Endothelial cell of umbilical vein (primary cell): ENCODE measurements at regions not wholly inside any gene's neighbourhood (a gene's known extent, or its start where the extent isn't known, plus 50 kb on each side); places are given as distances from the start of the nearest gene placed in this dataset.

Source experiments
- BruUV-seq: library from RNA; stranded (reverse); fragments of 400-500 nt; replicated peaks from 2 replicates; lab custom pipeline; 2021; lab: Mats Ljungman, UMichigan
- CTCF ChIA-PET: fragments of 300-600, 350-600 bp; sonication (Branson Sonifier 250); formaldehyde crosslinking; loops from one replicate; lab custom pipeline; 2021; ENCODE audit warnings: antibody characterized with exemption, inconsistent platforms; lab: Charles Lee
- POLR2A ChIA-PET: fragments of 300-600, 350-600 bp; sonication (Branson Sonifier 250); formaldehyde crosslinking; loops from one replicate; lab custom pipeline; 2021; ENCODE audit warnings: antibody characterized with exemption, inconsistent platforms; lab: Charles Lee
- DNase-seq: peaks from one replicate; pipeline ENCODE4 v3.0.0-alpha.2; 2011; ENCODE audit warnings: low read depth, low spot score
- FAIRE-seq: peaks from 2 replicates; lab custom pipeline; 2011; peaks lifted over from hg19 to GRCh38; lab: Jason Lieb, UNC
- H2AFZ ChIP-seq: 2 replicates; pipeline ENCODE4 v1.6.0; 2012; ENCODE audit warnings: low read depth, low read length, control low read depth, inconsistent platforms
- H3K27ac ChIP-seq: 2 replicates; pipeline ENCODE4 v1.5.1; 2011; ENCODE audit warnings: low read depth, mild to moderate bottlenecking, control low read depth, low read length, moderate library complexity; ENCODE audit not compliant: insufficient read depth
- H3K27me3 ChIP-seq, 2 experiments: 2 replicates each; pipeline versions ENCODE4 v1.6.0 to v1.6.1; 2011; ENCODE audit warnings: low read length in 2 of 2, mixed read lengths in 1 of 2; ENCODE audit not compliant: control insufficient read depth in 2 of 2, insufficient read depth in 2 of 2
- H3K36me3 ChIP-seq, 2 experiments: 2 replicates in 1 of 2; 3 replicates in 1 of 2; pipeline ENCODE4 v1.5.1; 2011; ENCODE audit warnings: low read length in 2 of 2, mild to moderate bottlenecking in 1 of 2, moderate library complexity in 1 of 2; ENCODE audit not compliant: control insufficient read depth in 2 of 2, insufficient read depth in 2 of 2; ENCODE audit errors: extremely low read depth in 1 of 2
- H3K4me1 ChIP-seq: 3 replicates; pipeline ENCODE4 v1.5.1; 2011; ENCODE audit warnings: mild to moderate bottlenecking, low read length; ENCODE audit not compliant: control insufficient read depth, insufficient read depth; ENCODE audit errors: extremely low read depth
- H3K4me2 ChIP-seq: 2 replicates; pipeline ENCODE4 v1.6.1; 2011; ENCODE audit warnings: low read length, control low read depth, mixed read lengths; ENCODE audit not compliant: insufficient read depth
- H3K4me3 ChIP-seq, 3 experiments: fragments of 200-600 bp in 1 of 3; sonication (generic), shearing (Covaris generic) in 1 of 3; replicated peaks in 1 of 3; 2 replicates each; pipeline ENCODE4 v1.5.1; 2011 to 2016; ENCODE audit warnings: control low read depth in 3 of 3, low read length in 3 of 3, mild to moderate bottlenecking in 2 of 3, inconsistent platforms in 1 of 3, low read depth in 1 of 3, moderate library complexity in 1 of 3; ENCODE audit not compliant: insufficient read depth in 1 of 3
- H3K79me2 ChIP-seq: 2 replicates; pipeline ENCODE4 v1.6.0; 2012; ENCODE audit warnings: low read length, inconsistent platforms; ENCODE audit not compliant: control insufficient read depth, insufficient read depth
- H3K9ac ChIP-seq: replicated peaks from 2 replicates; pipeline ENCODE3; 2011; ENCODE audit warnings: low read length, control low read depth; ENCODE audit not compliant: insufficient read depth; ENCODE audit errors: extremely low read depth
- H3K9me1 ChIP-seq: replicated peaks from 3 replicates; pipeline ENCODE4 v1.6.0; 2011; ENCODE audit warnings: mild to moderate bottlenecking, low read length; ENCODE audit not compliant: control insufficient read depth, insufficient read depth; ENCODE audit errors: extremely low read depth
- H3K9me3 ChIP-seq: replicated peaks from 2 replicates; pipeline ENCODE4 v1.5.1; 2012; ENCODE audit warnings: low read length, inconsistent platforms; ENCODE audit not compliant: control insufficient read depth, insufficient read depth
- H4K20me1 ChIP-seq: replicated peaks from 2 replicates; pipeline ENCODE3; 2011; ENCODE audit warnings: mild to moderate bottlenecking, low read length; ENCODE audit not compliant: control insufficient read depth, insufficient read depth; ENCODE audit errors: extremely low read depth
- CTCF ChIP-seq, 2 donors: IDR thresholded peaks; 1 replicate in 1 of 2; 2 replicates in 1 of 2; pipeline ENCODE4 v1.5.1; 2011; ENCODE audit warnings: low read length in 2 of 2, mild to moderate bottlenecking in 2 of 2, moderate library complexity in 2 of 2, control low read depth in 1 of 2, inconsistent platforms in 1 of 2, low read depth in 1 of 2; ENCODE audit not compliant: insufficient read depth in 1 of 2; ENCODE audit errors: extremely low read depth in 1 of 2
- EZH2 ChIP-seq: IDR thresholded peaks from 2 replicates; pipeline ENCODE4 v1.6.1; 2012; ENCODE audit warnings: borderline replicate concordance, low read depth, mild to moderate bottlenecking, moderate library complexity, low read length, inconsistent platforms; ENCODE audit not compliant: severe bottlenecking
- FOS ChIP-seq: IDR thresholded peaks from 2 replicates; pipeline ENCODE4 v1.6.1; 2011; ENCODE audit warnings: mild to moderate bottlenecking, low read length, moderate library complexity, borderline replicate concordance; ENCODE audit not compliant: insufficient read depth
- GATA2 ChIP-seq: IDR thresholded peaks from 2 replicates; pipeline ENCODE4 v1.7.0; 2011; ENCODE audit warnings: low read depth, mild to moderate bottlenecking, moderate library complexity, mixed read lengths, low read length; ENCODE audit not compliant: insufficient read length, insufficient read depth
- JUN ChIP-seq: IDR thresholded peaks from 2 replicates; pipeline ENCODE4 v1.6.1; 2011; ENCODE audit warnings: borderline replicate concordance, low read depth; ENCODE audit not compliant: insufficient read length, insufficient read depth
- MAX ChIP-seq: IDR thresholded peaks from 2 replicates; pipeline ENCODE4 v1.6.1; 2011; ENCODE audit not compliant: insufficient read depth, insufficient read length
- MYC ChIP-seq: IDR thresholded peaks from one replicate; pipeline ENCODE4 v1.6.1; 2011; ENCODE audit warnings: mild to moderate bottlenecking, low read depth, low read length
- POLR2A ChIP-seq: IDR thresholded peaks from 2 replicates; pipeline ENCODE4 v1.6.1; 2012; ENCODE audit warnings: low read depth, mild to moderate bottlenecking, control low read depth, low read length
- POLR2AphosphoS5 ChIP-seq: IDR thresholded peaks from 2 replicates; pipeline ENCODE4 v1.6.1; 2012; ENCODE audit warnings: low read depth, mild to moderate bottlenecking, control low read depth, low read length, moderate library complexity; ENCODE audit not compliant: insufficient read depth
- dilution Hi-C: fragments of 300-500 bp; cut with MboI; formaldehyde crosslinking; loops from one replicate; pipeline ENCODE4 v1.15.0; 2019; ENCODE audit warnings: low sequenced_read_pairs; ENCODE audit not compliant: extremely low pct_ligation_motif_present
- intact Hi-C: fragments of 100-400 bp; cut with micrococcal nuclease; formaldehyde crosslinking; loops from one replicate; pipeline ENCODE4 v1.10.0; 2022

DNA sequence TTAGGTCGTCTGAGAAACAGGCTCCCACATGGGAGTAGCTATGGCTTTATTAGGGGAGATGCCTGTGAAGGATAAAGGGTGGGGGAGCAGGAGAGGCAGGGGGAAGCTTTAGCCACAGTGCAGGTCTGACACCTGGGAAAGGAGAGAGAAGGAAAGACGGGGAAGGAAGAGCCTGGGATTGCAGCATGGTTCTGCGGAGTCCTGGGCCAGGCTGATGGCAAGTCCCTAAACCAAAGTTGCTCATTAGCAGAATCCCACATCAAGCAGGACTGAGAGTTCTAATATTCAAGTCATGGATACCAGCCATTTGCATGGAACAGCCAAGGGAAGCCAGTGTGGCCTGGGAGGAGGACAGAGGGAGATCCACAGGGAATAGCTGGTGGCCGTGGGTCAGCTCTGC is 414.8 kb downstream of the RPS24 start:
- FAIRE-seq: no peak
- H3K4me2 ChIP-seq: no peak overlapping the region
- intact Hi-C loops (no loop called here), dilution Hi-C loops (no loop called here)
- no peaks in the 10 kb centered on the region for H3K36me3 ChIP-seq
- TF ChIP-seq JUN (no peak), MAX (no peak), MYC (no peak), FOS (no peak), GATA2 (no peak), EZH2 (no peak), CTCF (IDR thresholded peaks at IDR 0.05; ENCODE audit: extremely low read depth in 1 of 2, insufficient read depth in 1 of 2, low read depth in 1 of 2, low read length in 2 of 2) (no peak), POLR2A (no peak), POLR2AphosphoS5 (no peak)
- DNase-seq: no peak
- no peak overlapping the region for H3K9ac ChIP-seq
- no peak overlapping the region for H2AFZ ChIP-seq
- no peaks in the 10 kb centered on the region for H3K27me3 ChIP-seq
- H3K9me1 ChIP-seq: no peaks in the 10 kb centered on the region
- ChIA-PET CTCF (interaction anchor here (1.7 kb wide), 1 partner anchor 209 kb away, joined by 6 read pairs; no protein-coding TSS in a partner anchor), POLR2A (no interaction called here)
- no peaks in the 10 kb centered on the region for H4K20me1 ChIP-seq
- no peak overlapping the region for H3K27ac ChIP-seq
- no peaks in the 10 kb centered on the region for H3K4me1 ChIP-seq
- no peak overlapping the region for H3K4me3 ChIP-seq
- no peaks in the 10 kb centered on the region for H3K79me2 ChIP-seq
- BruUV-seq: no TSS peak
- no peaks in the 10 kb centered on the region for H3K9me3 ChIP-seq
